ENCODE measurements at regions not wholly inside any gene's neighbourhood (a gene's known extent, or its start where the extent isn't known, plus 50 kb on each side); places are given as distances from the start of the nearest gene placed in this dataset.

DNA sequence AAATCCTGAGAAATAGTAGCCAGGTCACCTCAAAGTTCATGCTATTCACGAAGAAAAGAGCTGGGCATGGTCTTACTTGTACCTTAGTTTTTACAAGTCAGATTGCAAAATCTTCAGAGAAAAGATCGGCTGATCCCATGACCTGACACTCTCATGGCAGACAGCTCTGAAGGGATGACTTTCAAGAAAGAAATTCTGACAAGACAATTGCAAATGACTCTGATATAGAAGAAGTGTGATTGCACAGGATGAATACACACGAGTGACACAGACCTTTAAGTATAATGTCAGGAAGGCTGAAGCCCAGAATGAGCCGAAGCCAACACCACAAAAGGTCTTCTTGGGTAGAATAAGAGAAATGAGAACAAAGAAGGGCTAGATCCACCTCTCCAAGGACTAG, 59.4 kb upstream of the DRD2 start:
- Histone ChIP-seq H3K4me2 (ENCODE audit: low read depth, low read length) (no peak overlapping the region), H3K18ac (ENCODE audit: low read depth, low read length) (no peak overlapping the region), H3K27ac (ENCODE audit: insufficient read depth, low read length) (no peak overlapping the region), H3K4ac (ENCODE audit: low read depth, low read length) (no peak overlapping the region), H4K5ac (ENCODE audit: low read depth, low read length) (no peak overlapping the region), H4K20me1 (ENCODE audit: insufficient read depth, low read length) (no peaks in the 10 kb centered on the region), H3K23ac (ENCODE audit: low read depth, low read length) (no peak overlapping the region), H3K9ac (ENCODE audit: low read depth, low read length) (no peak overlapping the region), H3K9me1 (ENCODE audit: insufficient read depth, low read length) (no peaks in the 10 kb centered on the region), H3K36me3 (ENCODE audit: control insufficient read depth, insufficient read depth, low read length) (no peaks in the 10 kb centered on the region), H2AFZ (replicated peaks; ENCODE audit: low read length, poor library complexity) (no peak overlapping the region), H3K56ac (ENCODE audit: extremely low read depth, insufficient read depth, low read length) (no peak overlapping the region), H4K91ac (ENCODE audit: insufficient read depth, low read depth, low read length) (no peak overlapping the region), H2BK15ac (ENCODE audit: low read depth, low read length) (no peak overlapping the region), H4K8ac (ENCODE audit: low read depth in 2 of 2, low read length in 2 of 2) (no peak overlapping the region), H3K79me1 (ENCODE audit: low read depth in 1 of 2, low read length in 2 of 2) (no peaks in the 10 kb centered on the region), H2BK5ac (ENCODE audit: low read depth, low read length, poor library complexity, severe bottlenecking) (no peak overlapping the region), H2BK20ac (ENCODE audit: low read depth, low read length) (no peak overlapping the region), H3K27me3 (ENCODE audit: control insufficient read depth, insufficient read depth, low read length) (peaks cover 28% of the 10 kb centered on the region), H3K4me3 (ENCODE audit: insufficient read depth, low read depth, low read length) (no peak overlapping the region), H3K4me1 (ENCODE audit: control insufficient read depth, insufficient read depth, low read length) (no peaks in the 10 kb centered on the region), H2BK120ac (ENCODE audit: low read depth, low read length) (no peak overlapping the region), H2AK5ac (ENCODE audit: low read depth, low read length) (no peak overlapping the region), H2AK9ac (replicated peaks; ENCODE audit: low read depth, low read length, poor library complexity) (no peak overlapping the region), H3K14ac (replicated peaks; ENCODE audit: low read depth, low read length) (no peak overlapping the region), H3K9me3 (ENCODE audit: control insufficient read depth, insufficient read depth, low read length) (no peaks in the 10 kb centered on the region)
- in situ Hi-C loops (cut with MboI; ENCODE audit: low sequenced_read_pairs): loop anchor here (5.0 to 25.0 kb wide), 2 partner anchors 227 to 1322 kb away; no protein-coding TSS in a partner anchor
- ATAC-seq (ENCODE audit: low read depth): no peak
- CTCF ChIA-PET: interaction anchor here (0.9 kb wide), 1 partner anchor 196 kb away, joined by 3 read pairs; no protein-coding TSS in a partner anchor
- POLR2A ChIA-PET (ENCODE audit: unreplicated experiment): no interaction called here
- TF ChIP-seq CHD1 (IDR thresholded peaks at IDR 0.05; ENCODE audit: low read depth, low read length): no peak
- no peak for TF ChIP-seq RCOR1 (IDR thresholded peaks at IDR 0.05; ENCODE audit: insufficient replicate concordance, low read length)
- TF ChIP-seq CEBPB (IDR thresholded peaks at IDR 0.05; ENCODE audit: low read depth, low read length): no peak
- no peak for TF ChIP-seq RFX5 (IDR thresholded peaks at IDR 0.05; ENCODE audit: low read depth, low read length)
- TF ChIP-seq SMC3 (IDR thresholded peaks at IDR 0.05; ENCODE audit: low read depth, low read length): no peak
- no peak for TF ChIP-seq MXI1 (IDR thresholded peaks at IDR 0.05; ENCODE audit: borderline replicate concordance, low read depth, low read length)
- no peak for TF ChIP-seq BHLHE40 (IDR thresholded peaks at IDR 0.05; ENCODE audit: low read depth, low read length)
- TF ChIP-seq, protein P1, sequence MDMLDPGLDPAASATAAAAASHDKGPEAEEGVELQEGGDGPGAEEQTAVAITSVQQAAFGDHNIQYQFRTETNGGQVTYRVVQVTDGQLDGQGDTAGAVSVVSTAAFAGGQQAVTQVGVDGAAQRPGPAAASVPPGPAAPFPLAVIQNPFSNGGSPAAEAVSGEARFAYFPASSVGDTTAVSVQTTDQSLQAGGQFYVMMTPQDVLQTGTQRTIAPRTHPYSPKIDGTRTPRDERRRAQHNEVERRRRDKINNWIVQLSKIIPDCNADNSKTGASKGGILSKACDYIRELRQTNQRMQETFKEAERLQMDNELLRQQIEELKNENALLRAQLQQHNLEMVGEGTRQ (IDR thresholded peaks at IDR 0.05; ENCODE audit: low read depth, low read length): no peak
- no peak for TF ChIP-seq RAD21 (IDR thresholded peaks at IDR 0.05; ENCODE audit: low read length)
- TF ChIP-seq, protein P2, sequence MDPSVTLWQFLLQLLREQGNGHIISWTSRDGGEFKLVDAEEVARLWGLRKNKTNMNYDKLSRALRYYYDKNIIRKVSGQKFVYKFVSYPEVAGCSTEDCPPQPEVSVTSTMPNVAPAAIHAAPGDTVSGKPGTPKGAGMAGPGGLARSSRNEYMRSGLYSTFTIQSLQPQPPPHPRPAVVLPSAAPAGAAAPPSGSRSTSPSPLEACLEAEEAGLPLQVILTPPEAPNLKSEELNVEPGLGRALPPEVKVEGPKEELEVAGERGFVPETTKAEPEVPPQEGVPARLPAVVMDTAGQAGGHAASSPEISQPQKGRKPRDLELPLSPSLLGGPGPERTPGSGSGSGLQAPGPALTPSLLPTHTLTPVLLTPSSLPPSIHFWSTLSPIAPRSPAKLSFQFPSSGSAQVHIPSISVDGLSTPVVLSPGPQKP (IDR thresholded peaks at IDR 0.05; ENCODE audit: borderline replicate concordance, low read depth, low read length): no peak
- TF ChIP-seq MAZ (IDR thresholded peaks at IDR 0.05; ENCODE audit: borderline replicate concordance, low read depth, low read length): no peak
- no peak for TF ChIP-seq POLR2A (IDR thresholded peaks at IDR 0.05; ENCODE audit: low read depth, low read length)
- no peak for TF ChIP-seq FOS (IDR thresholded peaks at IDR 0.05; ENCODE audit: low read depth, low read length)
- no peak for TF ChIP-seq MAFK (IDR thresholded peaks at IDR 0.05; ENCODE audit: low read depth, low read length)
- TF ChIP-seq, protein P3, sequence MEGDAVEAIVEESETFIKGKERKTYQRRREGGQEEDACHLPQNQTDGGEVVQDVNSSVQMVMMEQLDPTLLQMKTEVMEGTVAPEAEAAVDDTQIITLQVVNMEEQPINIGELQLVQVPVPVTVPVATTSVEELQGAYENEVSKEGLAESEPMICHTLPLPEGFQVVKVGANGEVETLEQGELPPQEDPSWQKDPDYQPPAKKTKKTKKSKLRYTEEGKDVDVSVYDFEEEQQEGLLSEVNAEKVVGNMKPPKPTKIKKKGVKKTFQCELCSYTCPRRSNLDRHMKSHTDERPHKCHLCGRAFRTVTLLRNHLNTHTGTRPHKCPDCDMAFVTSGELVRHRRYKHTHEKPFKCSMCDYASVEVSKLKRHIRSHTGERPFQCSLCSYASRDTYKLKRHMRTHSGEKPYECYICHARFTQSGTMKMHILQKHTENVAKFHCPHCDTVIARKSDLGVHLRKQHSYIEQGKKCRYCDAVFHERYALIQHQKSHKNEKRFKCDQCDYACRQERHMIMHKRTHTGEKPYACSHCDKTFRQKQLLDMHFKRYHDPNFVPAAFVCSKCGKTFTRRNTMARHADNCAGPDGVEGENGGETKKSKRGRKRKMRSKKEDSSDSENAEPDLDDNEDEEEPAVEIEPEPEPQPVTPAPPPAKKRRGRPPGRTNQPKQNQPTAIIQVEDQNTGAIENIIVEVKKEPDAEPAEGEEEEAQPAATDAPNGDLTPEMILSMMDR (conservative IDR thresholded peaks at IDR 0.05; ENCODE audit: low read depth, low read length): no peak
- TF ChIP-seq NFE2L2 (IDR thresholded peaks at IDR 0.05; ENCODE audit: low read depth, low read length): no peak
- DNase-seq: no peak
- intact Hi-C loops (cut with micrococcal nuclease): loop anchor here (5.0 to 10.0 kb wide), 2 partner anchors 152 to 1320 kb away; no protein-coding TSS in a partner anchor
- dilution Hi-C loops (cut with HindIII; ENCODE audit: low sequenced_read_pairs, unreplicated experiment): no loop called here
- BruUV-seq (replicated peaks): no TSS peak
- WGBS, 2 experiments (ENCODE audit: extremely low coverage in 2 of 2, insufficient read length in 1 of 2): 33% methylated on average over 2 of the region's 4 CpGs; no CpG with 5 or more reads in 1 of the 2 experiments

Data from IMR-90 (cell line).